PC-9 (cell line): ENCODE measurements at regions not wholly inside any gene's neighbourhood (a gene's known extent, or its start where the extent isn't known, plus 50 kb on each side); places are given as distances from the start of the nearest gene placed in this dataset.

Source experiments
- CTCF ChIP-seq: fragments of 200-600 bp; sonication (generic); conservative IDR thresholded peaks from 2 replicates; pipeline ENCODE4 v1.6.1; 2017; ENCODE audit warnings: mixed run types, antibody characterized with exemption, mild to moderate bottlenecking, moderate library complexity
- EZH2 ChIP-seq: fragments of 200-600 bp; sonication (generic); IDR thresholded peaks from 2 replicates; pipeline ENCODE4 v1.8.0; 2017; ENCODE audit warnings: antibody characterized with exemption, low read depth

DNA sequence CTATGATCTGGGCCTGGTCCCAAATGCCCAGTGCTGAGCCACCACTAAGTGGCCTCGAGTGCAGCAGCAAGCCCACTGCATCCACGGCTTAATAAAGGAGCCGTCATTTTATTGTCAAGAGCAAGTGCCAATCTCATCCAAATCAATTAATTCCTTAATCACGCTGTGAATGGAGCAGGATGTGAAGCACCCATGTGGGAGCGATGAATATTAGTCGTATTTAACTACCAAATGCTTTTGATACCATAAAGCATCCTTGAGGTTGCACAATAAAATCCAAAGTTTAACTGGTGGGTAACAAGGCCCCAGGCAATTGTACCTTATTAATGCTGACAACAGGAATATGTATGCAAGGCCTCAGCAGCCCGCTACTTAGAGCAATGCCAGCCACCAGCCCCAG is 226.0 kb upstream of the C16orf82 start:
- no peak for TF ChIP-seq CTCF
- TF ChIP-seq EZH2, result no peak
